H1 (cell line): ENCODE measurements at regions not wholly inside any gene's neighbourhood (a gene's known extent, or its start where the extent isn't known, plus 50 kb on each side); places are given as distances from the start of the nearest gene placed in this dataset.

Experiments
- CTCF ChIA-PET: fragments of 300-600 bp; sonication (Branson Sonifier 250); formaldehyde crosslinking; loops from one replicate; lab custom pipeline; 2021; ENCODE audit not compliant: partially characterized antibody; lab: Charles Lee
- POLR2A ChIA-PET: fragments of 300-600 bp; sonication (Branson Sonifier 250); formaldehyde crosslinking; loops from one replicate; lab custom pipeline; 2021; ENCODE audit warnings: inconsistent platforms; ENCODE audit not compliant: partially characterized antibody; lab: Charles Lee
- DNase-seq, 2 experiments: peaks; one replicate each; pipeline versions ENCODE4 v3.0.0 to v3.0.0-alpha.2; 2010 to 2022; ENCODE audit warnings: low spot score in 2 of 2, low read depth in 1 of 2, mixed read lengths in 1 of 2
- FAIRE-seq: peaks from 2 replicates; lab custom pipeline; 2011; peaks lifted over from hg19 to GRCh38; lab: Jason Lieb, UNC
- H2AFZ ChIP-seq: 2 replicates; pipeline ENCODE4 v1.8.1; 2012; ENCODE audit warnings: low read length, inconsistent platforms
- H2AK5ac ChIP-seq: 2 replicates; pipeline ENCODE4 v1.6.1; 2013; ENCODE audit warnings: low read depth, low read length
- H2BK120ac ChIP-seq: replicated peaks from 2 replicates; pipeline ENCODE3; 2013; ENCODE audit warnings: low read depth, low read length, inconsistent platforms
- H2BK12ac ChIP-seq: 2 replicates; pipeline ENCODE4 v1.6.1; 2013; ENCODE audit warnings: low read depth, low read length
- H2BK15ac ChIP-seq: 2 replicates; pipeline ENCODE4 v1.6.1; 2013; ENCODE audit warnings: low read length
- H2BK20ac ChIP-seq: 2 replicates; pipeline ENCODE4 v1.6.1; 2013; ENCODE audit warnings: low read length
- H2BK5ac ChIP-seq: 2 replicates; pipeline ENCODE4 v1.6.1; 2013; ENCODE audit warnings: low read depth, low read length
- H3K14ac ChIP-seq: 2 replicates; pipeline ENCODE4 v1.6.1; 2013; ENCODE audit warnings: inconsistent platforms; ENCODE audit not compliant: insufficient read length
- H3K18ac ChIP-seq: 2 replicates; pipeline ENCODE4 v1.6.1; 2013; ENCODE audit warnings: low read length; ENCODE audit errors: extremely low read depth
- H3K23ac ChIP-seq: 2 replicates; pipeline ENCODE4 v1.6.1; 2013; ENCODE audit warnings: inconsistent platforms; ENCODE audit not compliant: insufficient read length
- H3K23me2 ChIP-seq: 2 replicates; pipeline ENCODE4 v1.6.1; 2013; ENCODE audit warnings: low read depth, low read length
- H3K27ac ChIP-seq: 2 replicates; pipeline ENCODE4 v1.6.1; 2011; ENCODE audit warnings: low read depth, low read length, inconsistent platforms
- H3K27me3 ChIP-seq, 4 experiments: replicated peaks in 1 of 4; 1 replicate in 1 of 4; 2 replicates in 3 of 4; pipeline versions ENCODE4 v1.6.1 to v1.8.1; 2011 to 2013; ENCODE audit warnings: low read length in 3 of 4, mild to moderate bottlenecking in 3 of 4, inconsistent platforms in 2 of 4, mixed read lengths in 2 of 4, moderate library complexity in 1 of 4; ENCODE audit not compliant: control insufficient read depth in 3 of 4, insufficient read depth in 3 of 4; ENCODE audit errors: extremely low read depth in 1 of 4
- H3K36me3 ChIP-seq, 4 experiments: 2 replicates each; pipeline versions ENCODE4 v1.6.1 to v1.8.1; 2011 to 2013; ENCODE audit warnings: mild to moderate bottlenecking in 4 of 4, low read length in 3 of 4, moderate library complexity in 2 of 4, control low read depth in 1 of 4, inconsistent platforms in 1 of 4; ENCODE audit not compliant: insufficient read depth in 4 of 4, control insufficient read depth in 2 of 4
- H3K4ac ChIP-seq: replicated peaks from 2 replicates; pipeline ENCODE3; 2013; ENCODE audit warnings: low read length, low read depth, mixed read lengths, inconsistent platforms; ENCODE audit not compliant: insufficient read length
- H3K4me1 ChIP-seq, 4 experiments: replicated peaks in 1 of 4; 1 replicate in 1 of 4; 2 replicates in 3 of 4; pipeline versions ENCODE4 v1.6.1 to v1.8.1; 2011 to 2013; ENCODE audit warnings: low read length in 3 of 4, inconsistent platforms in 2 of 4, mixed read lengths in 1 of 4; ENCODE audit not compliant: insufficient read depth in 4 of 4, control insufficient read depth in 3 of 4
- H3K4me2 ChIP-seq, 2 experiments: 2 replicates each; pipeline versions ENCODE4 v1.6.1 to v1.8.1; 2011 to 2013; ENCODE audit warnings: low read depth in 2 of 2, low read length in 2 of 2, control low read depth in 1 of 2, inconsistent platforms in 1 of 2, mild to moderate bottlenecking in 1 of 2; ENCODE audit not compliant: insufficient read depth in 1 of 2
- H3K4me3 ChIP-seq, 4 experiments: fragments of 200-600, 300-600 bp in 1 of 4; sonication (generic), shearing (Covaris generic), sonication (Bioruptor Twin) in 1 of 4; 2 replicates each; pipeline versions ENCODE4 v1.5.1 to v1.8.1; 2011 to 2016; ENCODE audit warnings: low read length in 4 of 4, low read depth in 3 of 4, control low read depth in 2 of 4, inconsistent platforms in 2 of 4, mild to moderate bottlenecking in 2 of 4, mixed read lengths in 1 of 4, moderate library complexity in 1 of 4; ENCODE audit not compliant: insufficient read depth in 2 of 4; ENCODE audit errors: extremely low read depth in 1 of 4
- H3K56ac ChIP-seq: replicated peaks from 2 replicates; pipeline ENCODE3; 2013; ENCODE audit warnings: low read depth, mild to moderate bottlenecking, mixed read lengths, low read length, inconsistent platforms; ENCODE audit not compliant: insufficient read length
- H3K79me1 ChIP-seq: 2 replicates; pipeline ENCODE4 v1.6.1; 2013; ENCODE audit warnings: low read depth, low read length, control low read depth
- H3K79me2 ChIP-seq, 2 experiments: 2 replicates each; pipeline versions ENCODE4 v1.6.1 to v1.8.1; 2012 to 2013; ENCODE audit warnings: low read length in 2 of 2, mild to moderate bottlenecking in 2 of 2, inconsistent platforms in 1 of 2; ENCODE audit not compliant: insufficient read depth in 2 of 2, control insufficient read depth in 1 of 2
- H3K9ac ChIP-seq, 4 experiments: replicated peaks in 1 of 4; 1 replicate in 1 of 4; 2 replicates in 3 of 4; pipeline versions ENCODE4 v1.6.1 to v1.8.1; 2011 to 2013; ENCODE audit warnings: low read depth in 3 of 4, low read length in 3 of 4, control low read depth in 2 of 4, mild to moderate bottlenecking in 2 of 4, moderate library complexity in 2 of 4, inconsistent platforms in 1 of 4; ENCODE audit errors: extremely low read depth in 1 of 4
- H3K9me3 ChIP-seq, 2 experiments: 2 replicates each; pipeline versions ENCODE4 v1.6.1 to v1.8.1; 2012 to 2013; ENCODE audit warnings: mild to moderate bottlenecking in 2 of 2, moderate library complexity in 2 of 2, control low read depth in 1 of 2, inconsistent platforms in 1 of 2, low read depth in 1 of 2, low read length in 1 of 2, mixed read lengths in 1 of 2; ENCODE audit not compliant: insufficient read depth in 2 of 2
- H4K20me1 ChIP-seq, 2 experiments: replicated peaks in 1 of 2; 2 replicates each; pipeline versions ENCODE3 to v1.8.1; 2011 to 2013; ENCODE audit warnings: inconsistent platforms in 2 of 2, low read length in 2 of 2, mild to moderate bottlenecking in 1 of 2; ENCODE audit not compliant: insufficient read depth in 2 of 2, control insufficient read depth in 1 of 2
- H4K5ac ChIP-seq: 2 replicates; pipeline ENCODE4 v1.6.1; 2013; ENCODE audit warnings: low read length, low read depth, mixed read lengths, inconsistent platforms; ENCODE audit not compliant: insufficient read length
- H4K8ac ChIP-seq: 2 replicates; pipeline ENCODE4 v1.8.0; 2013; ENCODE audit warnings: mild to moderate bottlenecking, moderate library complexity, low read length, inconsistent platforms; ENCODE audit not compliant: insufficient read depth; ENCODE audit errors: extremely low read depth
- H4K91ac ChIP-seq: replicated peaks from 2 replicates; pipeline ENCODE3; 2013; ENCODE audit warnings: low read length, mixed read lengths, inconsistent platforms; ENCODE audit not compliant: insufficient read length
- CTCF ChIP-seq, 3 experiments: IDR thresholded peaks; 1 replicate in 2 of 3; 2 replicates in 1 of 3; pipeline versions ENCODE4 v1.5.1 to v1.6.1; 2011; ENCODE audit warnings: low read length in 3 of 3, mild to moderate bottlenecking in 3 of 3, inconsistent platforms in 2 of 3, low read depth in 1 of 3, moderate library complexity in 1 of 3; ENCODE audit not compliant: insufficient read depth in 1 of 3; ENCODE audit errors: control extremely low read depth in 1 of 3
- EP300 ChIP-seq, 2 experiments: IDR thresholded peaks; 1 replicate in 1 of 2; 2 replicates in 1 of 2; pipeline ENCODE4 v1.6.1; 2011 to 2012; ENCODE audit warnings: low read depth in 2 of 2, low read length in 2 of 2, mild to moderate bottlenecking in 2 of 2, borderline replicate concordance in 1 of 2, inconsistent platforms in 1 of 2, moderate library complexity in 1 of 2
- JUND ChIP-seq: IDR thresholded peaks from 2 replicates; pipeline ENCODE4 v1.6.1; 2011; ENCODE audit warnings: mild to moderate bottlenecking, improper control_type of control experiment, low read length
- MAFK ChIP-seq: IDR thresholded peaks from 2 replicates; pipeline ENCODE4 v1.6.1; 2012; ENCODE audit warnings: low read depth, mild to moderate bottlenecking, improper control_type of control experiment, low read length
- NRF1 ChIP-seq: IDR thresholded peaks from 2 replicates; pipeline ENCODE4 v1.6.1; 2011; ENCODE audit warnings: mild to moderate bottlenecking, low read depth, low read length, improper control_type of control experiment
- PHF8 ChIP-seq: fragments of 200-600 bp; sonication (generic); conservative IDR thresholded peaks from 2 replicates; pipeline ENCODE4 v1.7.1; 2012; ENCODE audit warnings: low read depth, mild to moderate bottlenecking, inconsistent platforms, low read length, moderate library complexity
- RAD21 ChIP-seq, 2 experiments: IDR thresholded peaks in 1 of 2; conservative IDR thresholded peaks in 1 of 2; 2 replicates each; pipeline ENCODE4 v1.6.1; 2011; ENCODE audit warnings: low read depth in 2 of 2, low read length in 2 of 2, improper control_type of control experiment in 1 of 2, inconsistent platforms in 1 of 2, mild to moderate bottlenecking in 1 of 2, moderate library complexity in 1 of 2
- SP1 ChIP-seq: IDR thresholded peaks from 2 replicates; pipeline ENCODE4 v1.6.1; 2011; ENCODE audit warnings: low read depth, low read length
- SP4 ChIP-seq: IDR thresholded peaks from 2 replicates; pipeline ENCODE4 v1.6.1; 2012; ENCODE audit warnings: low read length, inconsistent platforms
- WGBS, 2 experiments: shearing (Covaris generic) in 1 of 2; methylation state at CpG; one replicate each; pipeline versions ENCODE4 v1.1.6 to v1.1.7; 2013 to 2015; ENCODE audit warnings: low lambda C conversion rate in 2 of 2, mixed read lengths in 2 of 2, inconsistent platforms in 1 of 2, low coverage in 1 of 2, missing lambda C conversion rate in 1 of 2; ENCODE audit not compliant: insufficient replicate concordance in 2 of 2, insufficient coverage in 1 of 2, insufficient read length in 1 of 2; ENCODE audit errors: extremely low coverage in 1 of 2, missing lambda C conversion rate in 1 of 2; 5-methylcytosine and 5-hydroxymethylcytosine counted together

DNA sequence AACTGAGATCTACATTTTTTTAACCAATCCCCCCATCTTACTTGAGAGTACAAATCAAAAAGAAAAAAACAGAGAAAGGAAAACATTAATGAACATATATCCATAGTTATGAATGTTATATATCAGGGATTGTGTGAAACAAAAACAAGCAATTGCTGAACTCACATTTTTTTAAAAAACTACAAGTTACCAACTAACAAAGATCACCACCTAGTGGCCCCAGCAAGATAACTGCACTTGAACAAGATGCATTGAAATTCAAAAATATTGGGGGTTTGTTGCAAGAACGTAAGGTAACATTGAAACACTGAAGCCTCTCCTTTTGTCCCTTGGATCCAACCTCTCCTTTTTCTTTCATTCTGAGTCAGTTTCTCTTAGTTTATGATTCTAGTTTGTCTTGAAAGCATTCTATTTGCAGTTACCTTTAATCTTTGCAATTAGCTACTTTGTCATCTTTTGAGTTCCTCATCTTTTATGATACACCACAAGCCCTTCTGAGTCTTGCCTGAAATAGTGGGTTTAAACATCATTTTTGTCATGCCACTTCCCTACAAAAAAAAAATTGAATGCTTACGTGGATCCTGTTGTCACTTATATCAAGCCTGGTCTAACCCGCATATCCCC, 87.3 kb upstream of the TES start:
- Histone ChIP-seq H4K20me1 (no peaks in the 10 kb centered on the region), H3K4me2 (no peak overlapping the region), H3K79me1 (no peaks in the 10 kb centered on the region), H3K9me3 (no peaks in the 10 kb centered on the region; a peak in 1 of 4 replicates), H3K18ac (no peak overlapping the region), H2BK120ac (no peak overlapping the region), H3K14ac (no peak overlapping the region), H3K79me2 (no peaks in the 10 kb centered on the region), H2BK20ac (no peak overlapping the region), H2AK5ac (no peak overlapping the region), H3K4me1 (no peaks in the 10 kb centered on the region), H2AFZ (no peak overlapping the region), H3K4ac (no peak overlapping the region), H3K9ac (no peak overlapping the region), H4K5ac (no peak overlapping the region), H2BK12ac (no peak overlapping the region), H3K56ac (no peak overlapping the region), H2BK15ac (no peak overlapping the region), H3K36me3 (no peaks in the 10 kb centered on the region), H3K27me3 (no peaks in the 10 kb centered on the region), H2BK5ac (no peak overlapping the region), H3K23ac (no peak overlapping the region), H3K27ac (no peak overlapping the region), H3K23me2 (no peaks in the 10 kb centered on the region), H3K4me3 (no peak overlapping the region), H4K91ac (no peak overlapping the region), H4K8ac (no peak overlapping the region)
- FAIRE-seq (peak; percentile 94), DNase-seq (no peak)
- peak; percentile 24; the same call in 1 of the 2 replicates for TF ChIP-seq MAFK
- no peak for TF ChIP-seq SP1
- TF ChIP-seq CTCF (IDR thresholded peaks at IDR 0.05; ENCODE audit: control extremely low read depth in 1 of 3, insufficient read depth in 1 of 3, low read depth in 1 of 3, low read length in 3 of 3), result peak in 2 of 3 experiments; percentile 43 to 69; a peak in 2 of 4 replicates
- TF ChIP-seq RAD21 (IDR thresholded peaks at IDR 0.05 in 1 of 2, conservative IDR thresholded peaks at IDR 0.05 in 1 of 2; ENCODE audit: low read depth in 2 of 2, low read length in 2 of 2), result peak; percentile 67 to 73
- no peak for TF ChIP-seq SP4
- no peak for TF ChIP-seq PHF8
- no peak for TF ChIP-seq EP300 (IDR thresholded peaks at IDR 0.05; ENCODE audit: borderline replicate concordance in 1 of 2, low read depth in 2 of 2, low read length in 2 of 2)
- TF ChIP-seq NRF1, result no peak
- TF ChIP-seq JUND, result no peak
- WGBS, 2 experiments, result 72% methylated on average over 3 of the region's 3 CpGs; no CpG with 5 or more reads in 1 of the 2 experiments
- CTCF ChIA-PET, result interaction anchor here (0.6 to 3.1 kb wide), 9 partner anchors 10 to 76 kb away, joined by 3 to 14 read pairs (median 4); no protein-coding TSS in a partner anchor
- POLR2A ChIA-PET, result no interaction called here
